Peyer's patch (tissue), 4 donors: ENCODE measurements at regions not wholly inside any gene's neighbourhood (a gene's known extent, or its start where the extent isn't known, plus 50 kb on each side); places are given as distances from the start of the nearest gene placed in this dataset.

Experiments
- POLR2A ChIP-seq, 2 donors: fragments of 450-650 bp; IDR thresholded peaks; one replicate each; pipeline ENCODE4 v1.5.1; 2017; ENCODE audit warnings: antibody characterized with exemption in 2 of 2, mild to moderate bottlenecking in 2 of 2, moderate library complexity in 2 of 2
- TF ChIP-seq, protein P1 (sequence below), 6 experiments: fragments of 450-650 bp in 4 of 6; fragments of 200-600 bp in 2 of 6; sonication (generic) in 1 of 6; IDR thresholded peaks; one replicate each; pipeline ENCODE4 v1.5.1; 2017 to 2019; ENCODE audit warnings: antibody characterized with exemption in 6 of 6, mild to moderate bottlenecking in 3 of 6, moderate library complexity in 1 of 6

DNA sequence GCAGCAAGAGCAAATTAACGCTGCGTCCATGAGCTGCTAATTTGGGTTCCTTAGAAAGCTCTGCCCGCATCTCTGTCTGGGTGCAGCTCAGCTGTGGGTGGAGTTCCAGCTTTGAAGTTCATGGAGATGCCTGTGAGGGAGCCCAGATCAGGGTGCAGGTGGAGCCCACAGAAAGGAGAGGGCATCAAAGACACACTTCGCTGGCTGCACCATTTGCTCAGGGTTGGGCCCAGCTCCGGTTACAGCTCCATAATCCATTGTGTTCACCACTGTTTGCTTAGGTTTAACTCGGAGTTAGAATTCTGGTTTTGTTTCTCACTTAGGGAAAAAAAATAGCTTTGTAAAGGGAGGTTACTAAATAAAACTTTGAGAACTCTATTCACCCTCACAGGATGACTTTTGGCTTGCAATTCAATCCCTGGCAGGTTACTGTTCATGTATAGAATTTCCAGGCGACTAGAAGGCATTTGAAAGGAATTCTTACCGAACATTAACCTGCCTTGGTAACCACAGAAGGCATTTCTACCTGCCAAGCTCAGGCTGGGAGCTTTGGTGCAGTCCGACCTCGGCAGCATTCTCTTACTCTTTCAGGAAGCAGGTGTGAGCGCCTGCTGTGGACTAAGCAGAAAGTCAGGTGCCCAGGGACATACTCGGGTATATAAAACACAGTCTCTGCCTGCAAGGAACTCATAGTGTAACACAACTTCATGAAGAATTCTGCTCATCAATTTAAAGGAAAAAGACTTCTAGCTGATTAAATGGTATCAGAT lies 179.5 kb upstream of the RNF32 start:
- TF ChIP-seq, protein P1, sequence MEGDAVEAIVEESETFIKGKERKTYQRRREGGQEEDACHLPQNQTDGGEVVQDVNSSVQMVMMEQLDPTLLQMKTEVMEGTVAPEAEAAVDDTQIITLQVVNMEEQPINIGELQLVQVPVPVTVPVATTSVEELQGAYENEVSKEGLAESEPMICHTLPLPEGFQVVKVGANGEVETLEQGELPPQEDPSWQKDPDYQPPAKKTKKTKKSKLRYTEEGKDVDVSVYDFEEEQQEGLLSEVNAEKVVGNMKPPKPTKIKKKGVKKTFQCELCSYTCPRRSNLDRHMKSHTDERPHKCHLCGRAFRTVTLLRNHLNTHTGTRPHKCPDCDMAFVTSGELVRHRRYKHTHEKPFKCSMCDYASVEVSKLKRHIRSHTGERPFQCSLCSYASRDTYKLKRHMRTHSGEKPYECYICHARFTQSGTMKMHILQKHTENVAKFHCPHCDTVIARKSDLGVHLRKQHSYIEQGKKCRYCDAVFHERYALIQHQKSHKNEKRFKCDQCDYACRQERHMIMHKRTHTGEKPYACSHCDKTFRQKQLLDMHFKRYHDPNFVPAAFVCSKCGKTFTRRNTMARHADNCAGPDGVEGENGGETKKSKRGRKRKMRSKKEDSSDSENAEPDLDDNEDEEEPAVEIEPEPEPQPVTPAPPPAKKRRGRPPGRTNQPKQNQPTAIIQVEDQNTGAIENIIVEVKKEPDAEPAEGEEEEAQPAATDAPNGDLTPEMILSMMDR (IDR thresholded peaks at IDR 0.05), result no peak
- TF ChIP-seq POLR2A (IDR thresholded peaks at IDR 0.05), result no peak
